Spinal cord (tissue), 9 donors: ENCODE measurements at regions not wholly inside any gene's neighbourhood (a gene's known extent, or its start where the extent isn't known, plus 50 kb on each side); places are given as distances from the start of the nearest gene placed in this dataset.

ENCODE experiments used
- DNase-seq, 6 donors: peaks; one replicate each; pipeline versions ENCODE4 v3.0.0 to v3.0.0-alpha.2; 2013 to 2015; ENCODE audit warnings: low spot score in 6 of 6, low read depth in 4 of 6
- H3K27ac ChIP-seq: one replicate; pipeline ENCODE4 v1.5.1; 2013; ENCODE audit warnings: low read depth, low read length, control low read depth
- H3K27me3 ChIP-seq: one replicate; pipeline ENCODE4 v1.6.1; 2013; ENCODE audit warnings: low read length; ENCODE audit not compliant: control insufficient read depth, insufficient read depth
- H3K36me3 ChIP-seq: one replicate; pipeline ENCODE4 v1.6.1; 2013; ENCODE audit warnings: low read length; ENCODE audit not compliant: control insufficient read depth, insufficient read depth
- H3K4me1 ChIP-seq: one replicate; pipeline ENCODE4 v1.6.1; 2013; ENCODE audit warnings: low read length; ENCODE audit not compliant: control insufficient read depth, insufficient read depth
- H3K4me3 ChIP-seq: one replicate; pipeline ENCODE4 v1.5.1; 2013; ENCODE audit warnings: low read depth, low read length, control low read depth
- H3K9me3 ChIP-seq: one replicate; pipeline ENCODE4 v1.6.1; 2013; ENCODE audit warnings: low read length; ENCODE audit not compliant: control insufficient read depth, insufficient read depth
- WGBS: methylation state at CpG from one replicate; pipeline ENCODE4 v1.1.5; 2013; ENCODE audit warnings: missing lambda C conversion rate; ENCODE audit not compliant: insufficient coverage; 5-methylcytosine and 5-hydroxymethylcytosine counted together
- donor health status: healthy.

GRCh38 chr22:47995718-47996117 lies 1233.3 kb downstream of the TBC1D22A start:
- no peak for DNase-seq
- 97% methylated on average over 5 of the region's 8 CpGs for WGBS
- Histone ChIP-seq H3K9me3 (no peaks in the 10 kb centered on the region), H3K4me1 (no peaks in the 10 kb centered on the region), H3K36me3 (no peaks in the 10 kb centered on the region), H3K4me3 (no peak overlapping the region), H3K27me3 (no peaks in the 10 kb centered on the region), H3K27ac (no peak overlapping the region)

GRCh38 chr22:47995264-47995627 lies 1232.8 kb downstream of the TBC1D22A start:
- DNase-seq: no peak
- H3K4me3 ChIP-seq: no peak overlapping the region
- H3K4me1 ChIP-seq: no peaks in the 10 kb centered on the region
- no peak overlapping the region for H3K27ac ChIP-seq
- WGBS: 91% methylated on average over 14 of the region's 17 CpGs
- no peaks in the 10 kb centered on the region for H3K27me3 ChIP-seq
- H3K36me3 ChIP-seq: no peaks in the 10 kb centered on the region
- H3K9me3 ChIP-seq: no peaks in the 10 kb centered on the region

- peak in 3 of 6 donors; percentile 6 to 86 (median 53) for DNase-seq
- 71% methylated on average over 7 of the region's 11 CpGs for WGBS
These were observed 1232.3 kb downstream of the TBC1D22A start for GRCh38 chr22:47994601-47995263.

GRCh38 chr22:47994045-47994444 lies 1231.6 kb downstream of the TBC1D22A start:
- Histone ChIP-seq H3K9me3 (no peaks in the 10 kb centered on the region), H3K4me1 (no peaks in the 10 kb centered on the region), H3K4me3 (no peak overlapping the region), H3K36me3 (no peaks in the 10 kb centered on the region), H3K27ac (no peak overlapping the region), H3K27me3 (no peaks in the 10 kb centered on the region)
- no peak for DNase-seq
- 71% methylated on average over 3 of the region's 3 CpGs for WGBS

More at GRCh38 chr22:47994601-47995263, 1232.3 kb downstream of the TBC1D22A start:
- H3K27ac ChIP-seq: no peak overlapping the region
- H3K9me3 ChIP-seq: no peaks in the 10 kb centered on the region
- no peaks in the 10 kb centered on the region for H3K4me1 ChIP-seq
- no peaks in the 10 kb centered on the region for H3K27me3 ChIP-seq
- no peaks in the 10 kb centered on the region for H3K36me3 ChIP-seq
- no peak overlapping the region for H3K4me3 ChIP-seq

GRCh38 chr22:47990481-47990880 lies 1228.0 kb downstream of the TBC1D22A start:
- DNase-seq: peak in 1 of 6 donors; percentile 87
- no peak overlapping the region for H3K4me3 ChIP-seq
- no peaks in the 10 kb centered on the region for H3K4me1 ChIP-seq
- no peaks in the 10 kb centered on the region for H3K36me3 ChIP-seq
- no peak overlapping the region for H3K27ac ChIP-seq
- 50% methylated on average over 1 of the region's 3 CpGs for WGBS
- H3K9me3 ChIP-seq: no peaks in the 10 kb centered on the region
- H3K27me3 ChIP-seq: no peaks in the 10 kb centered on the region

- no peaks in the 10 kb centered on the region for H3K27me3 ChIP-seq
- H3K36me3 ChIP-seq: no peaks in the 10 kb centered on the region
- H3K9me3 ChIP-seq: no peaks in the 10 kb centered on the region
- no peaks in the 10 kb centered on the region for H3K4me1 ChIP-seq
- no peak overlapping the region for H3K27ac ChIP-seq
- no peak for DNase-seq
- 38% methylated on average over 2 of the region's 2 CpGs for WGBS
- H3K4me3 ChIP-seq: no peak overlapping the region
These were observed 1225.5 kb downstream of the TBC1D22A start for GRCh38 chr22:47987885-47988515.

GRCh38 chr22:47976219-47976618 lies 1213.8 kb downstream of the TBC1D22A start:
- Histone ChIP-seq H3K9me3 (peaks cover 2% of the 10 kb centered on the region), H3K27ac (no peak overlapping the region), H3K36me3 (no peaks in the 10 kb centered on the region), H3K27me3 (no peaks in the 10 kb centered on the region), H3K4me3 (no peak overlapping the region), H3K4me1 (no peaks in the 10 kb centered on the region)
- no peak for DNase-seq
- 100% methylated on average over 1 of the region's 3 CpGs for WGBS

GRCh38 chr22:47967831-47968230 lies 1205.4 kb downstream of the TBC1D22A start:
- Histone ChIP-seq H3K4me1 (no peaks in the 10 kb centered on the region), H3K9me3 (no peaks in the 10 kb centered on the region), H3K27me3 (no peaks in the 10 kb centered on the region), H3K27ac (no peak overlapping the region), H3K4me3 (no peak overlapping the region), H3K36me3 (no peaks in the 10 kb centered on the region)
- WGBS: 76% methylated on average over 4 of the region's 4 CpGs
- no peak for DNase-seq

GRCh38 chr22:47966316-47966715 lies 1203.9 kb downstream of the TBC1D22A start:
- H3K4me1 ChIP-seq: no peaks in the 10 kb centered on the region
- no peaks in the 10 kb centered on the region for H3K36me3 ChIP-seq
- H3K27me3 ChIP-seq: no peaks in the 10 kb centered on the region
- DNase-seq: no peak
- no peaks in the 10 kb centered on the region for H3K9me3 ChIP-seq
- no peak overlapping the region for H3K27ac ChIP-seq
- no peak overlapping the region for H3K4me3 ChIP-seq
- WGBS: 100% methylated on average over 4 of the region's 6 CpGs

- H3K4me3 ChIP-seq: no peak overlapping the region
- H3K36me3 ChIP-seq: no peaks in the 10 kb centered on the region
- H3K27me3 ChIP-seq: no peaks in the 10 kb centered on the region
- DNase-seq: no peak
- H3K4me1 ChIP-seq: no peaks in the 10 kb centered on the region
- no peak overlapping the region for H3K27ac ChIP-seq
- 90% methylated on average over 3 of the region's 3 CpGs for WGBS
- no peaks in the 10 kb centered on the region for H3K9me3 ChIP-seq
These were observed 1203.4 kb downstream of the TBC1D22A start for GRCh38 chr22:47965896-47966295.
